Erythroblast (primary cell): ENCODE measurements at regions not wholly inside any gene's neighbourhood (a gene's known extent, or its start where the extent isn't known, plus 50 kb on each side); places are given as distances from the start of the nearest gene placed in this dataset.

ENCODE experiments used
- GATA1 ChIP-seq: IDR thresholded peaks from 2 replicates; pipeline ENCODE4 v1.6.1; 2011; ENCODE audit warnings: low read depth, mild to moderate bottlenecking, control low read depth, low read length, moderate library complexity
- POLR2A ChIP-seq: IDR thresholded peaks from 2 replicates; pipeline ENCODE4 v1.6.1; 2011; ENCODE audit warnings: mild to moderate bottlenecking, low read length

- no peak for TF ChIP-seq POLR2A
- TF ChIP-seq GATA1: no peak
Observed at GRCh38 chr5:147073098-147073497, 161.7 kb upstream of the STK32A start.
